Activated CD4-positive, CD25-positive, alpha-beta regulatory T cell treated with anti-CD3 and anti-CD28 coated beads, Interleukin-2, amount 50 U/mL, for 24 hours (primary cell): ENCODE measurements at regions not wholly inside any gene's neighbourhood (a gene's known extent, or its start where the extent isn't known, plus 50 kb on each side); places are given as distances from the start of the nearest gene placed in this dataset.
"Not testable (repeated sequence)": the region's sequence is repeated elsewhere in the genome, so short reads cannot be mapped to it uniquely, and the experiment has no call there.

ENCODE experiments used
- ATAC-seq, 2 donors: fragments of 150-1000 bp; cut with Tn5 transposase; one replicate each; pipeline ENCODE4 v1.10.0; 2021; ENCODE audit warnings: mild to moderate bottlenecking in 1 of 2, moderate library complexity in 1 of 2

- ATAC-seq = no peak
Observed at GRCh38 chr16:56011808-56012481, 136.8 kb upstream of the CES5A start.

- ATAC-seq = no peak
Observed at GRCh38 chr16:56005958-56006357, 130.8 kb upstream of the CES5A start.

- ATAC-seq = no peak
Observed at GRCh38 chr16:55999683-56000082, 124.5 kb upstream of the CES5A start.

GRCh38 chr16:55993088-55993487 lies 117.9 kb upstream of the CES5A start:
- ATAC-seq = no peak

GRCh38 chr16:55992551-55992950 lies 117.4 kb upstream of the CES5A start:
- ATAC-seq = no peak

GRCh38 chr16:55991843-55992242 lies 116.7 kb upstream of the CES5A start:
- no peak for ATAC-seq

- no peak for ATAC-seq
Observed at GRCh38 chr16:55989569-55989907, 114.4 kb upstream of the CES5A start.

- not testable (repeated sequence) for ATAC-seq
Observed at GRCh38 chr16:55988850-55989568, 113.8 kb upstream of the CES5A start.

- no peak for ATAC-seq
Observed at GRCh38 chr16:55988013-55988412, 112.8 kb upstream of the CES5A start.

GRCh38 chr16:55982597-55982996 lies 107.4 kb upstream of the CES5A start:
- ATAC-seq = no peak

GRCh38 chr16:55981557-55981956 lies 106.4 kb upstream of the CES5A start:
- no peak for ATAC-seq

- no peak for ATAC-seq
Observed at GRCh38 chr16:55976815-55977214, 101.6 kb upstream of the CES5A start.

GRCh38 chr16:55971447-55971846 lies 96.3 kb upstream of the CES5A start:
- ATAC-seq = no peak

- ATAC-seq = no peak
Observed at GRCh38 chr16:55968221-55968620, 93.0 kb upstream of the CES5A start.

- ATAC-seq = no peak
Observed at GRCh38 chr16:55964923-55965475, 89.8 kb upstream of the CES5A start.

- ATAC-seq = no peak
Observed at GRCh38 chr16:55955845-55956244, 80.7 kb upstream of the CES5A start.

- no peak for ATAC-seq
Observed at GRCh38 chr16:55955424-55955823, 80.3 kb upstream of the CES5A start.

GRCh38 chr16:55954906-55955305 lies 79.7 kb upstream of the CES5A start:
- ATAC-seq = no peak

- ATAC-seq = no peak
Observed at GRCh38 chr16:55949518-55949917, 74.3 kb upstream of the CES5A start.

- ATAC-seq = no peak
Observed at GRCh38 chr16:55948230-55948629, 73.1 kb upstream of the CES5A start.

GRCh38 chr16:55947366-55947765 lies 72.2 kb upstream of the CES5A start:
- no peak for ATAC-seq

- ATAC-seq = no peak
Observed at GRCh38 chr16:55944377-55944802, 69.2 kb upstream of the CES5A start.

- ATAC-seq = no peak
Observed at GRCh38 chr16:55943267-55943666, 68.1 kb upstream of the CES5A start.

GRCh38 chr16:55942821-55943220 lies 67.6 kb upstream of the CES5A start:
- ATAC-seq = no peak
